MM.1S (cell line): ENCODE measurements at regions not wholly inside any gene's neighbourhood (a gene's known extent, or its start where the extent isn't known, plus 50 kb on each side); places are given as distances from the start of the nearest gene placed in this dataset.

Experiments used
- DNase-seq: peaks from one replicate; pipeline ENCODE4 v3.0.0-alpha.2; 2015
- H2AFZ ChIP-seq: fragments of 300-600 bp; sonication (generic); 2 replicates; pipeline ENCODE4 v1.6.0; 2016; ENCODE audit warnings: antibody characterized with exemption, low read length
- H3F3A ChIP-seq: fragments of 300-600 bp; sonication (generic); 2 replicates; pipeline ENCODE4 v1.6.1; 2016; ENCODE audit warnings: mild to moderate bottlenecking, antibody characterized with exemption, low read length, moderate library complexity, mixed read lengths; ENCODE audit not compliant: insufficient read depth
- H3K27ac ChIP-seq: fragments of 300-600 bp; sonication (generic); 2 replicates; pipeline ENCODE4 v1.5.1; 2016; ENCODE audit warnings: mild to moderate bottlenecking, low read length
- H3K27me3 ChIP-seq: fragments of 300-600 bp; sonication (generic); replicated peaks from 2 replicates; pipeline ENCODE4 v1.6.0; 2016; ENCODE audit warnings: low read length; ENCODE audit not compliant: insufficient read depth
- H3K36me3 ChIP-seq: fragments of 300-600 bp; sonication (generic); replicated peaks from 2 replicates; pipeline ENCODE4 v1.6.1; 2016; ENCODE audit warnings: mild to moderate bottlenecking, low read length, mixed read lengths; ENCODE audit not compliant: insufficient read depth
- H3K4me1 ChIP-seq: fragments of 300-600 bp; sonication (generic); 2 replicates; pipeline ENCODE4 v1.6.1; 2016; ENCODE audit warnings: low read length, mixed read lengths
- H3K4me2 ChIP-seq: fragments of 300-600 bp; sonication (generic); 2 replicates; pipeline ENCODE4 v1.6.0; 2016; ENCODE audit warnings: low read depth, low read length
- H3K4me3 ChIP-seq: fragments of 300-600 bp; sonication (generic); 2 replicates; pipeline ENCODE4 v1.5.1; 2016; ENCODE audit warnings: low read length, mixed read lengths
- H3K79me2 ChIP-seq: fragments of 300-600 bp; sonication (generic); 2 replicates; pipeline ENCODE4 v1.6.1; 2016; ENCODE audit warnings: mixed run types, low read length, mixed read lengths
- H3K9ac ChIP-seq: fragments of 300-600 bp; sonication (generic); 2 replicates; pipeline ENCODE4 v1.6.1; 2016; ENCODE audit warnings: low read length, mixed read lengths
- H3K9me2 ChIP-seq: fragments of 300-600 bp; sonication (generic); replicated peaks from 2 replicates; pipeline ENCODE4 v1.6.1; 2016; ENCODE audit warnings: mild to moderate bottlenecking, low read length, mixed read lengths; ENCODE audit not compliant: insufficient read depth
- H3K9me3 ChIP-seq: fragments of 300-600 bp; sonication (generic); replicated peaks from 2 replicates; pipeline ENCODE4 v1.6.1; 2016; ENCODE audit warnings: mild to moderate bottlenecking, low read length, mixed read lengths; ENCODE audit not compliant: insufficient read depth
- H4K20me1 ChIP-seq: fragments of 300-600 bp; sonication (generic); 2 replicates; pipeline ENCODE4 v1.6.1; 2016; ENCODE audit warnings: mild to moderate bottlenecking, low read length, moderate library complexity, mixed read lengths; ENCODE audit not compliant: insufficient read depth
- CTCF ChIP-seq: fragments of 300-600 bp; sonication (generic); IDR thresholded peaks from 2 replicates; pipeline ENCODE4 v1.5.1; 2016; ENCODE audit warnings: antibody characterized with exemption, low read length, mixed read lengths
- EZH2 ChIP-seq: fragments of 300-600 bp; sonication (generic); optimal IDR thresholded peaks from 2 replicates; pipeline ENCODE3; 2017; ENCODE audit warnings: low read depth, mild to moderate bottlenecking, antibody characterized with exemption, low read length, mixed read lengths
- EZH2phosphoT487 ChIP-seq: fragments of 300-600 bp; sonication (generic); IDR thresholded peaks from 2 replicates; pipeline ENCODE4 v1.6.1; 2018; ENCODE audit warnings: antibody characterized with exemption, low read length

GRCh38 chr1:83022206-83022605 lies 976.7 kb downstream of the TTLL7 start:
- TF ChIP-seq CTCF, result no peak
- TF ChIP-seq EZH2phosphoT487, result no peak
- TF ChIP-seq EZH2, result no peak
- H3K9ac ChIP-seq, result no peak overlapping the region
- no peaks in the 10 kb centered on the region for H4K20me1 ChIP-seq
- H3K27me3 ChIP-seq, result no peaks in the 10 kb centered on the region
- H3K79me2 ChIP-seq, result no peaks in the 10 kb centered on the region
- no peak overlapping the region for H2AFZ ChIP-seq
- no peaks in the 10 kb centered on the region for H3K4me1 ChIP-seq
- no peaks in the 10 kb centered on the region for H3K36me3 ChIP-seq
- H3K27ac ChIP-seq, result no peak overlapping the region
- no peak overlapping the region for H3K4me2 ChIP-seq
- no peaks in the 10 kb centered on the region for H3F3A ChIP-seq
- no peaks in the 10 kb centered on the region for H3K9me3 ChIP-seq
- H3K9me2 ChIP-seq, result no peaks in the 10 kb centered on the region
- no peak for DNase-seq
- H3K4me3 ChIP-seq, result no peak overlapping the region

- no peak for TF ChIP-seq EZH2
- TF ChIP-seq EZH2phosphoT487, result no peak
- no peak for TF ChIP-seq CTCF
- H4K20me1 ChIP-seq, result no peaks in the 10 kb centered on the region
- H3K36me3 ChIP-seq, result no peaks in the 10 kb centered on the region
- H3K79me2 ChIP-seq, result no peaks in the 10 kb centered on the region
- H3K27me3 ChIP-seq, result no peaks in the 10 kb centered on the region
- DNase-seq, result no peak
- no peaks in the 10 kb centered on the region for H3K9me3 ChIP-seq
- no peak overlapping the region for H2AFZ ChIP-seq
- H3F3A ChIP-seq, result no peaks in the 10 kb centered on the region
- H3K4me3 ChIP-seq, result no peak overlapping the region
- H3K4me1 ChIP-seq, result no peaks in the 10 kb centered on the region
- H3K9me2 ChIP-seq, result no peaks in the 10 kb centered on the region
- no peak overlapping the region for H3K4me2 ChIP-seq
- no peak overlapping the region for H3K9ac ChIP-seq
- no peak overlapping the region for H3K27ac ChIP-seq
Observed at GRCh38 chr1:83017701-83018100, 981.2 kb downstream of the TTLL7 start.

DNA sequence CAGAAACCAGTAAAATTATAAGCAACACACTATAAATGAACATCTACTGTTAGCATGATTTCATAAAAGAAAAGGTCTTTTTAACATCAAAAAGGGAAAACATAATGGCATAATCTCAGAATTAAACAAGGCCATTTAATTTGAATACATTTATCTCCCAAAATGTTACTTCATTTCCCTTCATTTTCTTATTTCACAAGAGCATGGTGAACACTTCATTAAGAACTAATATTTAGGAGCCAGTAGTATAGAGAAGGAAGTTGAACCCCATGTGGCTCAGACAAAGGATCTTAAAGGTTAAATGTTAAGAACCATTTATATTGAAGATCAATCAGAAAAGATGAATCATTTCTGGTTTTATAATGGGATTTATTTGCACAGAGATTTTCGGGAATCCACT lies 981.7 kb downstream of the TTLL7 start:
- no peaks in the 10 kb centered on the region for H3K36me3 ChIP-seq
- H3K4me3 ChIP-seq, result no peak overlapping the region
- H3K4me2 ChIP-seq, result no peak overlapping the region
- no peaks in the 10 kb centered on the region for H3K27me3 ChIP-seq
- H3K79me2 ChIP-seq, result no peaks in the 10 kb centered on the region
- no peak overlapping the region for H2AFZ ChIP-seq
- DNase-seq, result no peak
- H3K9ac ChIP-seq, result no peak overlapping the region
- no peaks in the 10 kb centered on the region for H3K9me2 ChIP-seq
- H3K4me1 ChIP-seq, result no peaks in the 10 kb centered on the region
- H4K20me1 ChIP-seq, result no peaks in the 10 kb centered on the region
- no peaks in the 10 kb centered on the region for H3K9me3 ChIP-seq
- TF ChIP-seq EZH2phosphoT487 (no peak), CTCF (no peak), EZH2 (no peak)
- H3F3A ChIP-seq, result no peaks in the 10 kb centered on the region
- no peak overlapping the region for H3K27ac ChIP-seq
